ENCODE measurements at regions not wholly inside any gene's neighbourhood (a gene's known extent, or its start where the extent isn't known, plus 50 kb on each side); places are given as distances from the start of the nearest gene placed in this dataset.

- WGBS (ENCODE audit: low lambda C conversion rate), result 9% methylated on average over 1 of the region's 1 CpG
- ChIA-PET POLR2A (no interaction called here), CTCF (ENCODE audit: low intra/inter-chr PET ratio, low total read pairs) (no interaction called here)
- DNase-seq (ENCODE audit: low spot score) (no peak), ATAC-seq (no peak), FAIRE-seq (no peak)
- Histone ChIP-seq H4K20me1 (ENCODE audit: insufficient read depth, low read length) (no peaks in the 10 kb centered on the region), H3K9ac (ENCODE audit: insufficient read depth, low read depth, low read length) (no peak overlapping the region), H3K4me2 (ENCODE audit: low read depth, low read length) (no peak overlapping the region), H3K9me3 (ENCODE audit: low read length) (no peaks in the 10 kb centered on the region), H2AFZ (ENCODE audit: low read length) (no peak overlapping the region), H3K36me3 (replicated peaks in 1 of 2; ENCODE audit: control insufficient read depth in 1 of 2, insufficient read depth in 2 of 2, low read length in 2 of 2) (no peaks in the 10 kb centered on the region), H3K79me2 (ENCODE audit: insufficient read depth, low read length) (no peaks in the 10 kb centered on the region), H3K27me3 (ENCODE audit: control insufficient read depth in 1 of 2, insufficient read depth in 2 of 2, low read length in 2 of 2) (0 out of 5 replicates have a peak, but pooled peaks cover 0 to 3% of the 10 kb centered on the region in 2 experiments), H3K27ac (ENCODE audit: extremely low read length, insufficient read depth, low read length) (no peak overlapping the region), H3K4me3 (replicated peaks in 1 of 3; ENCODE audit: insufficient read depth in 1 of 3, low read depth in 2 of 3, low read length in 3 of 3) (no peak overlapping the region), H3K4me1 (ENCODE audit: insufficient read depth, low read length) (no peaks in the 10 kb centered on the region)
- intact Hi-C loops (cut with micrococcal nuclease; ENCODE audit: unreplicated experiment) (no loop called here), in situ Hi-C loops (cut with HindIII; ENCODE audit: extremely low pct_ligation_motif_present, low pct_unique_long_range_greater_than_20kb) (loop anchor here (25.0 kb wide), 1 partner anchor 491 kb away; no protein-coding TSS in a partner anchor)
- no TSS peak for BruUV-seq (replicated peaks)
- TF ChIP-seq ZBTB40 (IDR thresholded peaks at IDR 0.05), result no peak
- TF ChIP-seq ZBTB40 (CRISPR knock-in tag; IDR thresholded peaks at IDR 0.05), result no peak
- TF ChIP-seq NRL (CRISPR knock-in tag; IDR thresholded peaks at IDR 0.05; ENCODE audit: borderline replicate concordance), result no peak
- no peak for TF ChIP-seq ZNF282 (IDR thresholded peaks at IDR 0.05; ENCODE audit: partially characterized antibody)
- TF ChIP-seq ADNP (CRISPR knock-in tag; IDR thresholded peaks at IDR 0.05), result no peak
- TF ChIP-seq ZNF260 (CRISPR knock-in tag; IDR thresholded peaks at IDR 0.05; ENCODE audit: borderline replicate concordance, low read depth), result no peak
- TF ChIP-seq ELF1 (CRISPR knock-in tag; IDR thresholded peaks at IDR 0.05), result no peak
- no peak for TF ChIP-seq RNF2 (conservative IDR thresholded peaks at IDR 0.05; ENCODE audit: low read depth)
- no peak for TF ChIP-seq IKZF5 (CRISPR knock-in tag; IDR thresholded peaks at IDR 0.05)
- TF ChIP-seq AHDC1 (CRISPR knock-in tag; IDR thresholded peaks at IDR 0.05; ENCODE audit: borderline replicate concordance), result no peak
Measured at GRCh38 chr7:133202942-133203341, 49.9 kb upstream of the EXOC4 start.

All from HepG2 (cell line).